ENCODE measurements at regions not wholly inside any gene's neighbourhood (a gene's known extent, or its start where the extent isn't known, plus 50 kb on each side); places are given as distances from the start of the nearest gene placed in this dataset.

GRCh38 chr5:58354827-58355226, 105.1 kb downstream of the PLK2 start:
- in situ Hi-C loops (cut with HindIII; ENCODE audit: low sequenced_read_pairs) = no loop called here
- no peak for DNase-seq (ENCODE audit: low read depth)
- no peak overlapping the region for H3K4me3 ChIP-seq (ENCODE audit: low read depth, low read length)
- no peak for TF ChIP-seq CTCF (IDR thresholded peaks at IDR 0.05; ENCODE audit: low read depth, low read length, missing control alignments)

- in situ Hi-C loops (cut with HindIII; ENCODE audit: low sequenced_read_pairs) = no loop called here
- TF ChIP-seq CTCF (IDR thresholded peaks at IDR 0.05; ENCODE audit: low read depth, low read length, missing control alignments) = no peak
- DNase-seq (ENCODE audit: low read depth) = no peak
- no peak overlapping the region for H3K4me3 ChIP-seq (ENCODE audit: low read depth, low read length)
Measured at GRCh38 chr5:58353992-58354391, 105.9 kb downstream of the PLK2 start.

GRCh38 chr5:58351190-58351589, 108.7 kb downstream of the PLK2 start:
- H3K4me3 ChIP-seq (ENCODE audit: low read depth, low read length) = no peak overlapping the region
- DNase-seq (ENCODE audit: low read depth) = no peak
- no peak for TF ChIP-seq CTCF (IDR thresholded peaks at IDR 0.05; ENCODE audit: low read depth, low read length, missing control alignments)
- in situ Hi-C loops (cut with HindIII; ENCODE audit: low sequenced_read_pairs) = no loop called here

- no peak overlapping the region for H3K4me3 ChIP-seq (ENCODE audit: low read depth, low read length)
- no peak for DNase-seq (ENCODE audit: low read depth)
- no peak for TF ChIP-seq CTCF (IDR thresholded peaks at IDR 0.05; ENCODE audit: low read depth, low read length, missing control alignments)
- in situ Hi-C loops (cut with HindIII; ENCODE audit: low sequenced_read_pairs) = no loop called here
Measured at GRCh38 chr5:58348996-58349728, 110.7 kb downstream of the PLK2 start.

GRCh38 chr5:58346041-58346440, 113.8 kb downstream of the PLK2 start:
- no peak for TF ChIP-seq CTCF (IDR thresholded peaks at IDR 0.05; ENCODE audit: low read depth, low read length, missing control alignments)
- no peak overlapping the region for H3K4me3 ChIP-seq (ENCODE audit: low read depth, low read length)
- in situ Hi-C loops (cut with HindIII; ENCODE audit: low sequenced_read_pairs) = no loop called here
- no peak for DNase-seq (ENCODE audit: low read depth)

- no peak for DNase-seq (ENCODE audit: low read depth)
- H3K4me3 ChIP-seq (ENCODE audit: low read depth, low read length) = no peak overlapping the region
- no peak for TF ChIP-seq CTCF (IDR thresholded peaks at IDR 0.05; ENCODE audit: low read depth, low read length, missing control alignments)
- in situ Hi-C loops (cut with HindIII; ENCODE audit: low sequenced_read_pairs) = no loop called here
Measured at GRCh38 chr5:58341476-58341875, 118.4 kb downstream of the PLK2 start.
